ENCODE measurements at regions not wholly inside any gene's neighbourhood (a gene's known extent, or its start where the extent isn't known, plus 50 kb on each side); places are given as distances from the start of the nearest gene placed in this dataset.

GRCh38 chr14:101643651-101644050 is 82.4 kb downstream of the DIO3 start:
- DNase-seq (ENCODE audit: low spot score in 2 of 2), result no peak
- WGBS, 2 donors, result 91 to 93% methylated on average over 6 of the region's 6 CpGs
- H3K4me3 ChIP-seq (ENCODE audit: low read depth, poor library complexity, severe bottlenecking), result no peak overlapping the region
- no peak for TF ChIP-seq POLR2A (IDR thresholded peaks at IDR 0.05)
- TF ChIP-seq, protein P1, sequence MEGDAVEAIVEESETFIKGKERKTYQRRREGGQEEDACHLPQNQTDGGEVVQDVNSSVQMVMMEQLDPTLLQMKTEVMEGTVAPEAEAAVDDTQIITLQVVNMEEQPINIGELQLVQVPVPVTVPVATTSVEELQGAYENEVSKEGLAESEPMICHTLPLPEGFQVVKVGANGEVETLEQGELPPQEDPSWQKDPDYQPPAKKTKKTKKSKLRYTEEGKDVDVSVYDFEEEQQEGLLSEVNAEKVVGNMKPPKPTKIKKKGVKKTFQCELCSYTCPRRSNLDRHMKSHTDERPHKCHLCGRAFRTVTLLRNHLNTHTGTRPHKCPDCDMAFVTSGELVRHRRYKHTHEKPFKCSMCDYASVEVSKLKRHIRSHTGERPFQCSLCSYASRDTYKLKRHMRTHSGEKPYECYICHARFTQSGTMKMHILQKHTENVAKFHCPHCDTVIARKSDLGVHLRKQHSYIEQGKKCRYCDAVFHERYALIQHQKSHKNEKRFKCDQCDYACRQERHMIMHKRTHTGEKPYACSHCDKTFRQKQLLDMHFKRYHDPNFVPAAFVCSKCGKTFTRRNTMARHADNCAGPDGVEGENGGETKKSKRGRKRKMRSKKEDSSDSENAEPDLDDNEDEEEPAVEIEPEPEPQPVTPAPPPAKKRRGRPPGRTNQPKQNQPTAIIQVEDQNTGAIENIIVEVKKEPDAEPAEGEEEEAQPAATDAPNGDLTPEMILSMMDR (IDR thresholded peaks at IDR 0.05), result no peak
- intact Hi-C loops (cut with DNase I; ENCODE audit: low total_unique reads), result no loop called here

GRCh38 chr14:101654051-101654450 is 92.8 kb downstream of the DIO3 start:
- intact Hi-C loops (cut with DNase I; ENCODE audit: low total_unique reads), result no loop called here
- WGBS, 2 donors, result 43 to 58% methylated on average over 2 of the region's 2 CpGs
- no peak overlapping the region for H3K4me3 ChIP-seq (ENCODE audit: low read depth, poor library complexity, severe bottlenecking)
- TF ChIP-seq, protein P1 (IDR thresholded peaks at IDR 0.05), result no peak
- TF ChIP-seq POLR2A (IDR thresholded peaks at IDR 0.05), result no peak
- no peak for DNase-seq (ENCODE audit: low spot score in 2 of 2)

GRCh38 chr14:101657372-101657771 is 96.1 kb downstream of the DIO3 start:
- no peak for DNase-seq (ENCODE audit: low spot score in 2 of 2)
- H3K4me3 ChIP-seq (ENCODE audit: low read depth, poor library complexity, severe bottlenecking), result no peak overlapping the region
- no peak for TF ChIP-seq POLR2A (IDR thresholded peaks at IDR 0.05)
- TF ChIP-seq, protein P1 (IDR thresholded peaks at IDR 0.05), result no peak
- intact Hi-C loops (cut with DNase I; ENCODE audit: low total_unique reads), result no loop called here

DNA sequence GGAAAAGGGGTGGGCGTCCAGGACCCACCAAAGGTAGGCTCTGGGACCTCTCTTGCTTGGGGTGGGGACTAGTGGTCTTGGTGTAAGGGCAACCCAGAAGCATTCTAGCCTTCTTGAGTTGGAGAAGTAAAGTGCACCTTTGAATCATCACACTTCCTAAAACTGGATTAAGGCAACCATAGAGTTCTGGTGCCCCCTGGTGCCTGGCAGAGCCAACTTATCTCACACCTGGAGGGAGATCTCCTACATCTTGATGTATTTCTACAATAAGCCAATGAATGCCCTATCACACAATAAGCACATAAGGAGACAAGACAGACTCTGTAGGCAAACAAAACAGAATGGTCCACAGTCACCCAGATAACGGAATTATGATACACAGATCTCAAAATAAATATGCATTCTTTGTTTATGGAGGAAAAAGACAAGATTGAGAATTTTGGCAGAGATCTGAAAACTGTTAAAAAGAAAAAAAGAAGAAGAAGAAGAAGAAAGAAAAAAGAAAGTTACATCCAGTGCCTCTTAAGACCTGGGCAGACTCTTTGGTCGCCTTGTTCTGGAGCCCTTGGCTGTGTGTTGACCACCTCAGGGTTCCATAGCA is 95.9 kb upstream of the PPP2R5C start:
- no peak overlapping the region for H3K4me3 ChIP-seq (ENCODE audit: low read depth, poor library complexity, severe bottlenecking)
- TF ChIP-seq, protein P1 (IDR thresholded peaks at IDR 0.05), result no peak
- TF ChIP-seq POLR2A (IDR thresholded peaks at IDR 0.05), result no peak
- intact Hi-C loops (cut with DNase I; ENCODE audit: low total_unique reads), result no loop called here
- WGBS, 2 donors, result 47 to 51% methylated on average over 3 of the region's 3 CpGs
- DNase-seq (ENCODE audit: low spot score in 2 of 2), result no peak

DNA sequence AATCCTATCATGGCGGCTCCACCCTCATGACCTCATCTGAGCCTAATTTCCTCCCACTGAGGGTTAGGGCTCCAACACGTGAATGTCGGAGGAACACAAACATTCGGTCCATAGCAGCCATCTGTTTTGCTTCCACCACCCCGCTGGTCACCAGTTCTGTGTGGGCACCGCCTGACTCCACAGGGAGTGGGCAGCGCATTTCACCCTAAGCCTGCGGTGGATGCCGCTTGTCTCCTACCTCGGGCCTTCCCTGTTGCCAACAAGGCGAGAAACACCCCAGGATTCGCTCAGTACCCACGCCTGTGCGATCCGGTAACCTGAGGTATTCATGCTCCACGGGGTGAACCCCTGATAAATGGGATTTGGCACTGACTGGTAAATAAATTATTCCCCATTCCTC is 95.2 kb upstream of the PPP2R5C start:
- no peak for DNase-seq (ENCODE audit: low spot score in 2 of 2)
- no peak overlapping the region for H3K4me3 ChIP-seq (ENCODE audit: low read depth, poor library complexity, severe bottlenecking)
- intact Hi-C loops (cut with DNase I; ENCODE audit: low total_unique reads), result no loop called here
- TF ChIP-seq POLR2A (IDR thresholded peaks at IDR 0.05), result no peak
- TF ChIP-seq, protein P1 (IDR thresholded peaks at IDR 0.05), result no peak
- WGBS, 2 donors, result 82 to 89% methylated on average over 16 of the region's 16 CpGs

DNA sequence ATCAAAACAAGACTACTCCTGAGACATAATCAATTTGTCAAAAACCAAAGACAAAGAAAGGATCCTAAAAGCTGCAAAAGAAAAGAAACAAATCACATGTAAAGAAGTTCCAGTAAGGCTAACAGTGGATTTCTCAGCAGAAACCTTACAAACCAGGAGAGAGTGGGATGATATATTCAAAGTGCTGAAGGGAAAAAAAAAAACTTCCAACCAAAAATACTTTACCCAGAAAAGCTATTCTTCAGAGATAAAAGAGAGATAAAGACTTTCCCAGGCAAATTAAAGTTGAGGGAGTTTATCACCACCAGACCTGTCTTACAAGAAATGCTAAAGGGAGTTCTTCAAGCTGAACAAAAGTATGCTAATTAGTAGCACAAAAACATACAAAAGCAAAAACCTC is 91.9 kb upstream of the PPP2R5C start:
- TF ChIP-seq, protein P1 (IDR thresholded peaks at IDR 0.05), result no peak
- TF ChIP-seq POLR2A (IDR thresholded peaks at IDR 0.05), result no peak
- no peak overlapping the region for H3K4me3 ChIP-seq (ENCODE audit: low read depth, poor library complexity, severe bottlenecking)
- no peak for DNase-seq (ENCODE audit: low spot score in 2 of 2)
- intact Hi-C loops (cut with DNase I; ENCODE audit: low total_unique reads), result loop anchor here (5.0 kb wide), 1 partner anchor 1488 kb away; no protein-coding TSS in a partner anchor
